PC-9 (cell line): ENCODE measurements at regions not wholly inside any gene's neighbourhood (a gene's known extent, or its start where the extent isn't known, plus 50 kb on each side); places are given as distances from the start of the nearest gene placed in this dataset.
"Not testable (repeated sequence)": the region's sequence is repeated elsewhere in the genome, so short reads cannot be mapped to it uniquely, and the experiment has no call there.

ENCODE experiments used
- CTCF ChIP-seq: fragments of 200-600 bp; sonication (generic); conservative IDR thresholded peaks from 2 replicates; pipeline ENCODE4 v1.6.1; 2017; ENCODE audit warnings: mixed run types, antibody characterized with exemption, mild to moderate bottlenecking, moderate library complexity
- EZH2 ChIP-seq: fragments of 200-600 bp; sonication (generic); IDR thresholded peaks from 2 replicates; pipeline ENCODE4 v1.8.0; 2017; ENCODE audit warnings: antibody characterized with exemption, low read depth

- TF ChIP-seq CTCF, EZH2: not testable (repeated sequence)
Observed at GRCh38 chr12:108420421-108420820, 81.3 kb upstream of the CMKLR1 start.
